ENCODE measurements at regions not wholly inside any gene's neighbourhood (a gene's known extent, or its start where the extent isn't known, plus 50 kb on each side); places are given as distances from the start of the nearest gene placed in this dataset.

DNA sequence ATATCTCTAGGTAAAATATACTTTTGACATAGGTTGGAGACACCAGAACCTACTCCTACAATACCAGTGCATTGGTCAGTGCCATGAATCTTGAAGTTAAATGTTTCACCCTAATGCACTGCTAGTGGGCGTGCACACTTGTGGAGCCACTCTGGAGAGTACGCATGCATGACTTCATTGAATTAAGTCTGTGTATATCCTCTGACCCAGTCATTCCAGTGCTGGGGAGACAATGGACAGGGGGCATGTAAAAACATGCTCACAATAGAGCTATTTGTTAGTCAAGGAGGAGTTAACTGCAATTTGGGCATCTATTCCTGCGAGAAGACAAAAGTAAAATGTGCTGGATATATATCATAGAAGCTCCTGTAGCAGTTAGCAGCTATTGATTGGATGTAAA, 335.4 kb upstream of the NCAM1 start:
- DNase-seq, result no peak

DNA sequence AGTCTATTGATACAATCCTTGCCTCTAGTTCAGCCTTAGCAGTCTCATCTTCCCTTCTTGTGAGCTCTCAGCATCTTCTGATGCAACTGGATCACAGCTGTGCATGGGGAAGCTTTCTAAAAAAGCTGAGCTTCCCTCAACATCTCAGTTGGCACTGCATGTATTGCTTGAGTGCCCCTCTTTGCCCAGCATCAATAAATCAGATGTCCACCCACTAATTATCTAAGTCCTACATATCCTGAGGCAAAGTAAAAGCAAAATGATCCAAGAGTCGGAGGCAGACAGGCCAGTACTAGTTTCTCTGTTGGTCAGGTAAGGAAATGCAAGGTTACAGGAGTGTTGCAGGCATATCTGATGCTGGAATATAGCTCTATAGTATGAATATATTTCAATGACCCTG, 334.5 kb upstream of the NCAM1 start:
- no peak for DNase-seq

DNA sequence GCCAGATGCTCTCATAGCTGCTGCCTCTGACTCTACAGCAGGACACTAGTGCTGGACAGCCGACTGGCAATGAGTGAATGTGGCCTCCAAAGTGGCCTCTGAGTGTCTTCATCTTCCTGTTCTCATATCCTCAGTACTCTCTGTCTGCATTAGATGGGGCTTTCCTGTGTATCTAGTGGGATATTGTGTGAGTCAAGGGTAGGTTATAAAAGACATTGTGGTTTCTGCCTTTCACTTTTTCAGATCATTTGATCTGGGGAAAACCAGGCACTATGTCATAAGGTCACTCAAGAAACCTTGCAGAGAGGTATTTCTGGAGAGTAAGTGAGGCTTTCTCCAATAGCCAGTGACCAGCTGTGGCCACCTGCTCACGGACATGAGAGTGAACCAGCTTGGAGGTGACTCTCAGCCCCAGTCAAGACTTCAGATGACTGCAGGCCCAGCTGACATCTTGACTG, 333.6 kb upstream of the NCAM1 start:
- no peak for DNase-seq

- DNase-seq, result no peak
These were observed 332.5 kb upstream of the NCAM1 start for GRCh38 chr11:112628676-112629075.

DNA sequence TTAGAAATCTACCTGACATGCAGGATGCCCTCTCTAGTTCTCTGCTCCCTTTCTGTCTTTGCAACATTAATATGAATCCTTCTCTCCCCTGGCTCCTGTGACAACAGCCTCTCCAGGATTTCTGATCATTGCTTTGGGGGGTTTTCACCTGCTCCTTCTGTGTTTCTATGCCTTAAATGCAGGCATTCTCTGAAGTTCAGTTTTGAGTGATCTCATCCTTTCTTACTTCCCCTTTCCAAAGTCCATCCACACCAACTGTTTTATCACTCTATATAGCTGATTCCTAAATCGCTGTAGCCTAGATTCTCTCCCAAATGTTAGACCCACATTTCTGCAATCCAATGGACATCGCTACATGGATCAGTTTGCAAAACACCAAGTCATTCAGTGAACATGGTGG, 330.7 kb upstream of the NCAM1 start:
- DNase-seq, result no peak

DNA sequence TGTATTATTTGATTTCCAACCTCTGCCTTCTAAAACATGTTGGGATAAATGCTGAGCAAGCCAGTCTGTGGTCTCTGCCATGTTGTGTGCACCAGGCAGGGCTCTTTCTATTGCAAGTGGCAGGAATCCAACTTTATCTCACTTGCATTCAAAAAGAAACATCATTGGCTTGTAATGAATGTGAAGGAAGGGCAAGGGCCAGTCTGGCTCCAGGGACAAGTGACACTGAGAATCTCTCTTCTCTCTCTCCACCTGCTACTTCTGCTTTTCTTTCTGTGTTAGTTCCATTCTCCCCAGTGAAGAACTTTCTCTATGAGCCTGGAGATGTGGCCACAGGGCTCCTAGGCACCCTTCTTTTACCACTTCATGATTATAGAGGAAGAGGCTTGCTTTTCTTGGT, 329.9 kb upstream of the NCAM1 start:
- no peak for DNase-seq

DNA sequence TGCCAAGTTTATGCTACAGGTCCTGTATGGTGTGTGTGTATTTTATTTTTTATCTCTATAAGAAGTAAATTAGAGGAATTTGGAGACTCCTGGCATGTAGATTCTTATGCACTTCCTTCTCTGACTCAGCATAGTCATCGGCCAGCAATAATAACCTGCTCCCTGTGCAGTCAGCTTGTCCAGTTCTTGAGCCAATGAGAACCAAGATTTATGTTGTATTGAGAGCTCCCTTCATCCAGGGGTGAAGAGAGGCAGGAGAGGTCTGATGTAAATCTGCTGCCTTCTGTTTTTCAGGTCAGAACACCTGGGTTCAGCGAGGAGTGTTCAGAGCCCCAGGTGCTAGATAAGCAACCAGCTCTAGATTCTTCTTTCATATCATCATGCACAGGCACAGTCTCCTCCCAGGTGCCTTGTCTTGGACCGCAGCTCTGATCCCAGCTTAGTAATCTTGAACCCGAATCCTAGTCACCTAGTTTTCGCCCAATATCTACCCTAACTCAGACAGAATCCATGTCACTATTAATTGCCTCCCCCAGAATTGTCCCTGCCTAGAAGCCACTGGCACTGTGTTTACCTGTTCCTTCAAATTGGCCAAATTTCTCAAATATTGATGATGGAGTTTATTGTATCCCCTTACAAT, 328.2 kb upstream of the NCAM1 start:
- DNase-seq, result no peak

- DNase-seq, result no peak
These were observed 326.7 kb upstream of the NCAM1 start for GRCh38 chr11:112634551-112634950.

- DNase-seq, result no peak
These were observed 326.1 kb upstream of the NCAM1 start for GRCh38 chr11:112634995-112635737.

GRCh38 chr11:112637076-112637475, 324.1 kb upstream of the NCAM1 start:
- no peak for DNase-seq

DNA sequence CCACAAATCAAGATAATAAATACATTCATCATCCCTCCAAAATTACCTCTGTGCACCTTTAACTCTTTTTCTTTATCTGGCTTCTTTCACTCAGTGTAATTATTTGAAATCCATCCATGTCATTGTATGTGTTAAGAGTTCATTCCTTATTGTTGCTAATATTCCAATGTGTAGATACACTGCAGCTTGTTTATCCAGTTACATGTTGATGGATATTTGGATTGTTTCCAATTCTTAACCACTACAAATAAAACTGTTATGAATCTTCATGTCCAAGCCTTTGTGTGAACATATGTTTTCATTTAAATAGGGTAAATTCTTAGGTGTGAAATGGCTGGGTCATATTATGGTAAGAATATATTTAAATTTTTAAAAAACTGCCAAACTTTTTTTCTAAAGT, 323.3 kb upstream of the NCAM1 start:
- DNase-seq, result no peak

DNA sequence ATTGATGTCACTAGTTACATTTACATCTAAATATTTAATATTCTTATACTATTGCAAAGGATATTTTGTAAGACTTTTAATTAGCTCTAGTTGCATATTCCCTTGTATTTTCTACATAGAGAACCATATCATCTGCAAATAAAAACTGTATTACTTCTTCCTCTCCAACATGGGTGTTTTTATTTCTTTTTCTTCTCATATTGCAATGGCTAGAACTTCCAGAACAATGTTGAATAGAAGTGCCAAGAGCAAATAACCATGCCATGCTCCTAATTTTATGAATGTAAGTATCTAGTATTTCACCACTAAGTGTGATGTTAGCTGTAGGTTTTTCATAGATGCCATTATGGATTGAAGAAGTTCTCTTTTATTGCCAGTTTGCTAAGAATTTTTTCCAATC, 321.8 kb upstream of the NCAM1 start:
- no peak for DNase-seq

- no peak for DNase-seq
These were observed 317.8 kb upstream of the NCAM1 start for GRCh38 chr11:112643416-112643815.

- no peak for DNase-seq
These were observed 316.6 kb upstream of the NCAM1 start for GRCh38 chr11:112644410-112645131.

DNA sequence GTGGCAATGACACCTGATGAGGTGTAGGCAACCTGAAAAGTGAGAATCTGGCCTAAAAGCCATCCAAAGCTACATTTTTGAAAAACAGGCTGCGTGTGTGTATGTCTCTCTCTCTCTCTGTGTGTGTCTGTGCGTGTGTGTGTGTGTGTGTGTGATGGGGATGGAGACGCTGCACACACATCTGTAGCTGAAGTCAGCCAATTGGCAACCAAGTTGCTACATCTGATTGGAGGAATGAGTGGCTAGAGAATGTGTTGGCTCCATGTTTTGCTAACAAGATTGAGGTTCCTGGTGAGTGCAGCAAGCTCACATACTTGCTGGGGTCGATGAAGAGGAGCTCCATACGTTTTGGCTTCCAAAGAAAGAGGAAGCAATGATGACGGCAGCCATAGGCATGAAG, 311.4 kb upstream of the NCAM1 start:
- DNase-seq, result no peak

GRCh38 chr11:112650527-112650926, 310.7 kb upstream of the NCAM1 start:
- no peak for DNase-seq

DNA sequence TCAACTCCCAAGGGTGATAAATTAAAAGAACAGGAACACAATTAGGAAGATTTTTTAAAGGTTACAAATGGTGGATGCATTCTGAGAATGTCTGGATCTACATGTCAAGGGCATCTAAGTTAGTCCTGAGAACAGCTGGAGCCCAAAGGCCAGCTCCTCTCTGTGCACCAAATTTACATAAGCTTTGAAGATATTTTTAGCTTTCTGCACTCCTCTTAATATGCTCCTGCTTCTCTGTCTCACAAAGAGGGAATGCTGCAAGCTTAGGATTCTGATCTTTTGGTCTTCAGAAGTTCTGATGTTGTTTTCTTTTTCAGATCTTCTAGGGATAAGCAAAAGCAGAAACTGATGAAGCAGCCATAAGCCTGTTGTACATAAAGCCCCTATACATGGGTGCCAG, 309.8 kb upstream of the NCAM1 start:
- DNase-seq, result no peak

GRCh38 chr11:112652786-112653390, 308.3 kb upstream of the NCAM1 start:
- no peak for DNase-seq

DNA sequence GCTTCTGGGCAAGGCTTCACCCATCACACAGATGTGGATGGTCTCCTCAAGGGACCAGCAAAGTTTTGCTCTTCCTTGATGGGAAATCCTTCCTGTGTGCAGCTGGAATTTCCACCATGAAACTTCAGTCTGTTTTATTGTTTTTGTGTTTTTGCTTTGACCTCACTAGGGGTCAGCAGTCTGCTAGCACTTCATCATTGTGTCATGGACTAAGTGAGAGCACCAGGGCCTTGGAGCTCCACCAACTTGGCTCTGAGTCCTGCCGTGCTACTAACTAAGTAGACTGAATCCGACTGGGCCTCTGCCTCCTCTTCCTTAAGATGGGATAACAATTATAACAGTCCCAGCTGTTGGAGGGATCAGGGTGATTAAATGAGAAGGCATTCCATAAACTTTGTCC, 305.8 kb upstream of the NCAM1 start:
- DNase-seq, result no peak

DNA sequence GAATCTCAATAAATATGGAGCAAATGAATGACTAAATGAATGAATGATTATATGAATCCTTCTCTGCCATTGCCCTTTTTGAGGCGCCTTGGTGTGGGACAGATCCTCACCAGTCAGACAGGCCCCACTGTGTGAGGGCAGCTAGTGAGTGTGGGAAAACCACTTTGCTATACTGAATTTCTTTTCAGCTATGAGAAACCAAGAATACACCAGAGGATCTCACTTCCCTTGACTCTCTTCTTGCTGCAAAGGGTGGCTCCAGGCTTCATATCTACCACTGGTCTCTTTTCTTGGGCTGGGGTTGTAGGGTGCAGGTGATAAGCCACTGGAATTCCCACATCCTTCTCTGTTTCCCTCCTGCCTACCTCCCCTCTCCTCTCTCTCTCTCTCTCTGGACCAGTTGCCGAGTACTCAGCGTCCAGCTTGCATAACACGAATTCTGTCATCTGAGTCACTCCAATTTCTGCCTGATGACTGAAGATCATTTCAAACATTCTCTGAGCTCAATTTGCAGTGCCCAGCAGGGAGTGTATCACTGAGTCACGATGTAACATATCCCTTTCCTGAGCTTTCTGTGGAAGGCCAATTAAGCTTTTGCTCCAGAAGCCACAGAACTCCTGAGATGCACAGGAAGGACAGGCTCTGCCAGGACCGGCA, 304.3 kb upstream of the NCAM1 start:
- no peak for DNase-seq

- no peak for DNase-seq
These were observed 302.8 kb upstream of the NCAM1 start for GRCh38 chr11:112658431-112658878.

DNA sequence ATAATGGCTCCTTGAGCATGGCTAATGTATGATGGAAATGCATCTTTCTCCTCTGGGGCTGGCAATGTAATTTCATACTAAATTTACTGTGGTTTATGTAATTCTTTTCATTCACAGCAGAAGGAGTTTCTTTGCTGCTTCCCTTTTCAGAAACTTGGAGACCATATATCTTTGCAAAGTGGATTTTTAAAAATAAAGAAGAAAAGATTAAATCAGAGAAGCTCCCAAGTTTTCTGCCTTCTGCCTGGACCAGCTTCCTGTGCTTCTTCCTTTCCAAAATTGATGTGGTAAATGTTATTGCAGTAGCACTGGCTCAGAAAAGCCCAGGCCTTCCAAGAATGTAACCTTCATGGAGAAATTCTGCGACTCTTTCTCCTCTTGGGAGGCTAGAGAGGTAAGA, 300.1 kb upstream of the NCAM1 start:
- no peak for DNase-seq

GRCh38 chr11:112661571-112661970, 299.6 kb upstream of the NCAM1 start:
- no peak for DNase-seq

Data from NCI-H1092 treated with DMSO at 0.1 percent for 48 hours (cell line).